Testis (tissue), 2 donors: ENCODE measurements at regions not wholly inside any gene's neighbourhood (a gene's known extent, or its start where the extent isn't known, plus 50 kb on each side); places are given as distances from the start of the nearest gene placed in this dataset.

Source experiments
- CTCF ChIP-seq, 3 experiments: fragments of 450-650 bp in 2 of 3; fragments of 200-600 bp in 1 of 3; sonication (generic) in 1 of 3; IDR thresholded peaks; one replicate each; pipeline ENCODE4 v1.5.1; 2016 to 2019; ENCODE audit warnings: antibody characterized with exemption in 3 of 3, mild to moderate bottlenecking in 2 of 3, moderate library complexity in 1 of 3
- POLR2A ChIP-seq: fragments of 450-650 bp; IDR thresholded peaks from one replicate; pipeline ENCODE4 v1.6.1; 2017; ENCODE audit warnings: antibody characterized with exemption, mild to moderate bottlenecking, moderate library complexity

- TF ChIP-seq CTCF (IDR thresholded peaks at IDR 0.05), result no peak
- TF ChIP-seq POLR2A, result no peak
Measured at GRCh38 chr14:98243332-98243731, 1028.7 kb downstream of the BCL11B start.
